GM23338 (cell line): ENCODE measurements at regions not wholly inside any gene's neighbourhood (a gene's known extent, or its start where the extent isn't known, plus 50 kb on each side); places are given as distances from the start of the nearest gene placed in this dataset.
A peak's percentile ranks its signal among the peaks of the same experiment; 100 is the strongest.

ENCODE experiments used
- ATAC-seq: fragments of 200-7000 bp; cut with Tn5 transposase; 3 replicates; pipeline ENCODE4 v1.9.1; 2020
- DNase-seq: peaks from one replicate; pipeline ENCODE4 v3.0.0-alpha.2; 2015; ENCODE audit warnings: low spot score
- H2AFZ ChIP-seq: fragments of 200-600 bp; sonication (generic); 2 replicates; pipeline ENCODE4 v1.8.0; 2016; ENCODE audit warnings: antibody characterized with exemption, mild to moderate bottlenecking, moderate library complexity
- H3F3A ChIP-seq: fragments of 200-600 bp; sonication (generic); replicated peaks from 2 replicates; pipeline ENCODE4 v1.8.0; 2017; ENCODE audit warnings: antibody characterized with exemption, mixed run types, low read depth
- H3K27ac ChIP-seq: fragments of 200-600 bp; sonication (generic); 2 replicates; pipeline ENCODE4 v1.6.1; 2016; ENCODE audit warnings: low read depth
- H3K27me3 ChIP-seq: fragments of 200-600 bp; sonication (generic); 2 replicates; pipeline ENCODE4 v1.8.0; 2016; ENCODE audit warnings: mild to moderate bottlenecking, mixed run types, moderate library complexity; ENCODE audit not compliant: insufficient read depth
- H3K36me3 ChIP-seq: fragments of 200-600 bp; sonication (generic); 2 replicates; pipeline ENCODE4 v1.8.0; 2016; ENCODE audit warnings: mild to moderate bottlenecking; ENCODE audit not compliant: insufficient read depth
- H3K4me1 ChIP-seq: fragments of 200-600 bp; sonication (generic); 2 replicates; pipeline ENCODE4 v1.8.0; 2016; ENCODE audit warnings: mild to moderate bottlenecking, moderate library complexity; ENCODE audit not compliant: insufficient read depth
- H3K4me2 ChIP-seq: fragments of 200-600 bp; sonication (generic); 2 replicates; pipeline ENCODE4 v1.7.1; 2017; ENCODE audit warnings: mixed run types
- H3K4me3 ChIP-seq: fragments of 200-600 bp; sonication (generic); 2 replicates; pipeline ENCODE4 v1.6.1; 2016; ENCODE audit warnings: mixed run types
- H3K79me2 ChIP-seq: fragments of 200-600 bp; sonication (generic); replicated peaks from 2 replicates; pipeline ENCODE4 v1.8.0; 2017; ENCODE audit warnings: mild to moderate bottlenecking; ENCODE audit not compliant: insufficient read depth
- H3K9me2 ChIP-seq: fragments of 200-600 bp; sonication (generic); 2 replicates; pipeline ENCODE4 v1.8.0; 2017; ENCODE audit not compliant: insufficient read depth
- H4K20me1 ChIP-seq: fragments of 200-600 bp; sonication (generic); replicated peaks from 2 replicates; pipeline ENCODE4 v1.8.0; 2017; ENCODE audit warnings: mild to moderate bottlenecking; ENCODE audit not compliant: insufficient read depth
- H3K27ac Mint-ChIP-seq: 2 replicates; pipeline ENCODE4 v1.8.0; 2020; ENCODE audit warnings: inconsistent platforms, mild to moderate bottlenecking, moderate library complexity, mixed read lengths
- H3K27me3 Mint-ChIP-seq: 3 replicates; pipeline ENCODE4 v1.8.0; 2022; ENCODE audit warnings: low read depth, mild to moderate bottlenecking, moderate library complexity, mixed read lengths, inconsistent platforms; ENCODE audit not compliant: insufficient read depth, poor library complexity
- H3K36me3 Mint-ChIP-seq: 3 replicates; pipeline ENCODE4 v1.8.0; 2021; ENCODE audit warnings: low read depth, mild to moderate bottlenecking, inconsistent platforms, moderate library complexity, mixed read lengths
- H3K4me1 Mint-ChIP-seq: 3 replicates; pipeline ENCODE4 v1.8.0; 2020; ENCODE audit warnings: mild to moderate bottlenecking, inconsistent platforms, mixed read lengths
- H3K4me3 Mint-ChIP-seq: 3 replicates; pipeline ENCODE4 v1.8.0; 2021; ENCODE audit warnings: moderate library complexity, mild to moderate bottlenecking, inconsistent platforms, mixed read lengths
- H3K9me3 Mint-ChIP-seq: 3 replicates; pipeline ENCODE4 v1.8.0; 2020; ENCODE audit warnings: moderate library complexity, mild to moderate bottlenecking, inconsistent platforms, mixed read lengths
- NANOG ChIP-seq: IDR thresholded peaks from 2 replicates; pipeline ENCODE4 v1.6.1; 2016; ENCODE audit warnings: antibody characterized with exemption, borderline replicate concordance
- TF ChIP-seq, protein P1 (sequence below): fragments of 250-450 bp; sonication (Bioruptor Pico); IDR thresholded peaks from 2 replicates; pipeline ENCODE4 v1.5.0; 2020; ENCODE audit warnings: mild to moderate bottlenecking, moderate library complexity
- TF ChIP-seq, protein P2 (sequence below), 2 experiments: fragments of 200-600 bp in 1 of 2; sonication (generic) in 1 of 2; conservative IDR thresholded peaks; 2 replicates each; pipeline versions ENCODE4 v1.5.1 to v1.6.1; 2016 to 2017; ENCODE audit warnings: antibody characterized with exemption in 2 of 2, low read depth in 2 of 2, mild to moderate bottlenecking in 2 of 2, moderate library complexity in 1 of 2

DNA sequence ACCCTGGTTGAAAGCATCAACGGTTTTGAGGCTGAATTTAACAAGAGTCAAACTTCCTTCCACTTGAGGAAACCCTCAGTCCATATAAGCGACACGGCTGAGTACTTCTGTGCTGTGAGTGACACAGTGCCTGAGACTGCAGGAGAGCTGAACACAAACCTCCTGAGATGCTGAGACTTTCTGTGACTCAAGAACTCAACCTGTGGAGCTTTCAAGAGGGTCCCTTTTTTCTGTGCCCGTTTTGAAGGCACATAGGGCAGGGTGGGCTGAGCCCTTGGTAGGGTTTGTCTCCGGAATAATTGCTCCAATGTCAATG is 305.3 kb upstream of the OR4E1 start (continued):
- TF ChIP-seq, protein P1, sequence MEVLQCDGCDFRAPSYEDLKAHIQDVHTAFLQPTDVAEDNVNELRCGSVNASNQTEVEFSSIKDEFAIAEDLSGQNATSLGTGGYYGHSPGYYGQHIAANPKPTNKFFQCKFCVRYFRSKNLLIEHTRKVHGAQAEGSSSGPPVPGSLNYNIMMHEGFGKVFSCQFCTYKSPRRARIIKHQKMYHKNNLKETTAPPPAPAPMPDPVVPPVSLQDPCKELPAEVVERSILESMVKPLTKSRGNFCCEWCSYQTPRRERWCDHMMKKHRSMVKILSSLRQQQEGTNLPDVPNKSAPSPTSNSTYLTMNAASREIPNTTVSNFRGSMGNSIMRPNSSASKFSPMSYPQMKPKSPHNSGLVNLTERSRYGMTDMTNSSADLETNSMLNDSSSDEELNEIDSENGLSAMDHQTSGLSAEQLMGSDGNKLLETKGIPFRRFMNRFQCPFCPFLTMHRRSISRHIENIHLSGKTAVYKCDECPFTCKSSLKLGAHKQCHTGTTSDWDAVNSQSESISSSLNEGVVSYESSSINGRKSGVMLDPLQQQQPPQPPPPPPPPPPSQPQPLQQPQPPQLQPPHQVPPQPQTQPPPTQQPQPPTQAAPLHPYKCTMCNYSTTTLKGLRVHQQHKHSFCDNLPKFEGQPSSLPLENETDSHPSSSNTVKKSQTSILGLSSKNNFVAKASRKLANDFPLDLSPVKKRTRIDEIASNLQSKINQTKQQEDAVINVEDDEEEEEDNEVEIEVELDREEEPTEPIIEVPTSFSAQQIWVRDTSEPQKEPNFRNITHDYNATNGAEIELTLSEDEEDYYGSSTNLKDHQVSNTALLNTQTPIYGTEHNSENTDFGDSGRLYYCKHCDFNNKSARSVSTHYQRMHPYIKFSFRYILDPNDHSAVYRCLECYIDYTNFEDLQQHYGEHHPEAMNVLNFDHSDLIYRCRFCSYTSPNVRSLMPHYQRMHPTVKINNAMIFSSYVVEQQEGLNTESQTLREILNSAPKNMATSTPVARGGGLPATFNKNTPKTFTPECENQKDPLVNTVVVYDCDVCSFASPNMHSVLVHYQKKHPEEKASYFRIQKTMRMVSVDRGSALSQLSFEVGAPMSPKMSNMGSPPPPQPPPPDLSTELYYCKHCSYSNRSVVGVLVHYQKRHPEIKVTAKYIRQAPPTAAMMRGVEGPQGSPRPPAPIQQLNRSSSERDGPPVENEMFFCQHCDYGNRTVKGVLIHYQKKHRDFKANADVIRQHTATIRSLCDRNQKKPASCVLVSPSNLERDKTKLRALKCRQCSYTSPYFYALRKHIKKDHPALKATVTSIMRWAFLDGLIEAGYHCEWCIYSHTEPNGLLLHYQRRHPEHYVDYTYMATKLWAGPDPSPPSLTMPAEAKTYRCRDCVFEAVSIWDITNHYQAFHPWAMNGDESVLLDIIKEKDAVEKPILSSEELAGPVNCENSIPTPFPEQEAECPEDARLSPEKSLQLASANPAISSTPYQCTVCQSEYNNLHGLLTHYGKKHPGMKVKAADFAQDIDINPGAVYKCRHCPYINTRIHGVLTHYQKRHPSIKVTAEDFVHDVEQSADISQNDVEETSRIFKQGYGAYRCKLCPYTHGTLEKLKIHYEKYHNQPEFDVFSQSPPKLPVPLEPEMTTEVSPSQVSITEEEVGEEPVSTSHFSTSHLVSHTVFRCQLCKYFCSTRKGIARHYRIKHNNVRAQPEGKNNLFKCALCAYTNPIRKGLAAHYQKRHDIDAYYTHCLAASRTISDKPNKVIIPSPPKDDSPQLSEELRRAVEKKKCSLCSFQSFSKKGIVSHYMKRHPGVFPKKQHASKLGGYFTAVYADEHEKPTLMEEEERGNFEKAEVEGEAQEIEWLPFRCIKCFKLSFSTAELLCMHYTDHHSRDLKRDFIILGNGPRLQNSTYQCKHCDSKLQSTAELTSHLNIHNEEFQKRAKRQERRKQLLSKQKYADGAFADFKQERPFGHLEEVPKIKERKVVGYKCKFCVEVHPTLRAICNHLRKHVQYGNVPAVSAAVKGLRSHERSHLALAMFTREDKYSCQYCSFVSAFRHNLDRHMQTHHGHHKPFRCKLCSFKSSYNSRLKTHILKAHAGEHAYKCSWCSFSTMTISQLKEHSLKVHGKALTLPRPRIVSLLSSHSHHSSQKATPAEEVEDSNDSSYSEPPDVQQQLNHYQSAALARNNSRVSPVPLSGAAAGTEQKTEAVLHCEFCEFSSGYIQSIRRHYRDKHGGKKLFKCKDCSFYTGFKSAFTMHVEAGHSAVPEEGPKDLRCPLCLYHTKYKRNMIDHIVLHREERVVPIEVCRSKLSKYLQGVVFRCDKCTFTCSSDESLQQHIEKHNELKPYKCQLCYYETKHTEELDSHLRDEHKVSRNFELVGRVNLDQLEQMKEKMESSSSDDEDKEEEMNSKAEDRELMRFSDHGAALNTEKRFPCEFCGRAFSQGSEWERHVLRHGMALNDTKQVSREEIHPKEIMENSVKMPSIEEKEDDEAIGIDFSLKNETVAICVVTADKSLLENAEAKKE (CRISPR knock-in tag), result no peak

DNA sequence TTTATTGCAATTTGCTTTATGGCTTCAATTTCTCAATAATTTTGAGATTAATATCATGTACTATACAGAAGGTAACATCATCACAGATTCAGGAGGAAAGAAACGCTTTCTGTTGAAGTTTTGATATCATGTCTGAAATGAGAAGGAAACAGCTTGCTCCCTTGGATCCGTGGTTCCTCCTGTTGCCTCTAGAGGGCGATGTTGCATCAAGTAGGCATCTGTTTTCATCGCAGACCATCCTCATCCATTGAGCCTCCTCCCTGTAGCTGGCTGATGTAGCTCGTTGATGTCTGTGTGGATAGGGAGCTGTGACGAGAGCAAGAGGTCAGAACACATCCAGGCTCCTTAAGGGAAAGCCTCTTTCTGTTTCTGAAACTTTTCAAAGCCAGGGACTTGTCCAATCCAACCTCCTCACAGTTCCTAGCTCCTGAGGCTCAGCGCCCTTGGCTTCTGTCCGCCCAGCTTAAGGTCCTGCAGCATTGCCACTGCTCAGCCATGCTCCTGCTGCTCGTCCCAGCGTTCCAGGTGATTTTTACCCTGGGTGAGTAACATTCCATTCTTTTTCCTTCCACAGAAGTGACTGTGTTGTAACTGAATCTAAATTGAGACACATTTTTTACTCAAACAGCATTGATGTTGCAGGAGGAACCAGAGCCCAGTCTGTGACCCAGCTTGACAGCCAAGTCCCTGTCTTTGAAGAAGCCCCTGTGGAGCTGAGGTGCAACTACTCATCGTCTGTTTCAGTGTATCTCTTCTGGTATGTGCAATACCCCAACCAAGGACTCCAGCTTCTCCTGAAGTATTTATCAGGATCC is 304.8 kb upstream of the OR4E1 start:
- Mint-ChIP-seq H3K4me3 (peak overlapping the region; percentile 26; the same call in 1 of the 3 replicates), H3K27ac (no peak overlapping the region), H3K9me3 (no peaks in the 10 kb centered on the region), H3K4me1 (no peaks in the 10 kb centered on the region), H3K27me3 (peaks cover 5% of the 10 kb centered on the region), H3K36me3 (no peaks in the 10 kb centered on the region)
- H4K20me1 ChIP-seq, result no peaks in the 10 kb centered on the region
- no peaks in the 10 kb centered on the region for H3F3A ChIP-seq
- H3K36me3 ChIP-seq, result no peaks in the 10 kb centered on the region
- H2AFZ ChIP-seq, result peak overlapping the region; percentile 89
- peak; percentile 85 for DNase-seq
- TF ChIP-seq, protein P2, sequence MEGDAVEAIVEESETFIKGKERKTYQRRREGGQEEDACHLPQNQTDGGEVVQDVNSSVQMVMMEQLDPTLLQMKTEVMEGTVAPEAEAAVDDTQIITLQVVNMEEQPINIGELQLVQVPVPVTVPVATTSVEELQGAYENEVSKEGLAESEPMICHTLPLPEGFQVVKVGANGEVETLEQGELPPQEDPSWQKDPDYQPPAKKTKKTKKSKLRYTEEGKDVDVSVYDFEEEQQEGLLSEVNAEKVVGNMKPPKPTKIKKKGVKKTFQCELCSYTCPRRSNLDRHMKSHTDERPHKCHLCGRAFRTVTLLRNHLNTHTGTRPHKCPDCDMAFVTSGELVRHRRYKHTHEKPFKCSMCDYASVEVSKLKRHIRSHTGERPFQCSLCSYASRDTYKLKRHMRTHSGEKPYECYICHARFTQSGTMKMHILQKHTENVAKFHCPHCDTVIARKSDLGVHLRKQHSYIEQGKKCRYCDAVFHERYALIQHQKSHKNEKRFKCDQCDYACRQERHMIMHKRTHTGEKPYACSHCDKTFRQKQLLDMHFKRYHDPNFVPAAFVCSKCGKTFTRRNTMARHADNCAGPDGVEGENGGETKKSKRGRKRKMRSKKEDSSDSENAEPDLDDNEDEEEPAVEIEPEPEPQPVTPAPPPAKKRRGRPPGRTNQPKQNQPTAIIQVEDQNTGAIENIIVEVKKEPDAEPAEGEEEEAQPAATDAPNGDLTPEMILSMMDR (conservative IDR thresholded peaks at IDR 0.05; ENCODE audit: low read depth in 2 of 2), result peak; percentile 88 to 95
- TF ChIP-seq NANOG, result no peak
- H3K27me3 ChIP-seq, result no peaks in the 10 kb centered on the region
- no peaks in the 10 kb centered on the region for H3K4me1 ChIP-seq
- no peaks in the 10 kb centered on the region for H3K79me2 ChIP-seq
- no peak overlapping the region for H3K27ac ChIP-seq
- no peak overlapping the region for H3K4me2 ChIP-seq
- H3K4me3 ChIP-seq, result no peak overlapping the region
- peak; percentile 98 for ATAC-seq
- no peaks in the 10 kb centered on the region for H3K9me2 ChIP-seq
